Keratinocyte (primary cell): ENCODE measurements at regions not wholly inside any gene's neighbourhood (a gene's known extent, or its start where the extent isn't known, plus 50 kb on each side); places are given as distances from the start of the nearest gene placed in this dataset.

Source experiments
- CTCF ChIP-seq, 3 experiments: IDR thresholded peaks in 1 of 3; conservative IDR thresholded peaks in 1 of 3; optimal IDR thresholded peaks in 1 of 3; 2 replicates in 2 of 3; 3 replicates in 1 of 3; pipeline versions ENCODE3 to v1.5.1; 2011; ENCODE audit warnings: low read length in 3 of 3, mild to moderate bottlenecking in 3 of 3, moderate library complexity in 2 of 3, control low read depth in 1 of 3, inconsistent platforms in 1 of 3; ENCODE audit not compliant: insufficient read depth in 2 of 3; ENCODE audit errors: extremely low read depth in 1 of 3
- EZH2 ChIP-seq: IDR thresholded peaks from one replicate; pipeline ENCODE4 v1.6.1; 2012; ENCODE audit warnings: inconsistent platforms, mild to moderate bottlenecking, low read length, moderate library complexity

- TF ChIP-seq CTCF (optimal IDR thresholded peaks at IDR 0.05 in 1 of 3, IDR thresholded peaks at IDR 0.05 in 1 of 3, conservative IDR thresholded peaks at IDR 0.05 in 1 of 3; ENCODE audit: extremely low read depth in 1 of 3, insufficient read depth in 2 of 3, low read length in 3 of 3) (no peak), EZH2 (no peak)
Observed at GRCh38 chr6:37095997-37096396, 74.0 kb upstream of the PIM1 start.
